ENCODE measurements at regions not wholly inside any gene's neighbourhood (a gene's known extent, or its start where the extent isn't known, plus 50 kb on each side); places are given as distances from the start of the nearest gene placed in this dataset.

DNA sequence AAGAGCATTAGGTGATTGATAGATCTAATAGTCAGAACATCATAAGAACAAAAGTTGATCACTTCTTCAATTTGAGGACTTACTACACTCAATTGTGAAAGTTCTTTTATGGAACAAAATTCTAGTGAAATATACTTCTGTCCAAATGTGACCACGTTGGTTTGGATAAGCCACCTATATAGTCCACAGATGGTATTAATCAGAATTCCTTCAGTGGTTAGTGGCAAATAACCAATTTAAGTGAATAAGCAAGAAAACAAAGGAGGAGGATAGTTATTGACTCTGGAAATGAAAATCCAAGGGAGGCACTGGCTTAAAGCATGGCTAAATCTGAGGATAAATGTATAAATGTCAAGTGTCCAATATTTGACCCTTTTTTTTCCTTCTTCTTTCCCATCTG, 268.5 kb upstream of the MARCKS start:
- TF ChIP-seq, protein P1, sequence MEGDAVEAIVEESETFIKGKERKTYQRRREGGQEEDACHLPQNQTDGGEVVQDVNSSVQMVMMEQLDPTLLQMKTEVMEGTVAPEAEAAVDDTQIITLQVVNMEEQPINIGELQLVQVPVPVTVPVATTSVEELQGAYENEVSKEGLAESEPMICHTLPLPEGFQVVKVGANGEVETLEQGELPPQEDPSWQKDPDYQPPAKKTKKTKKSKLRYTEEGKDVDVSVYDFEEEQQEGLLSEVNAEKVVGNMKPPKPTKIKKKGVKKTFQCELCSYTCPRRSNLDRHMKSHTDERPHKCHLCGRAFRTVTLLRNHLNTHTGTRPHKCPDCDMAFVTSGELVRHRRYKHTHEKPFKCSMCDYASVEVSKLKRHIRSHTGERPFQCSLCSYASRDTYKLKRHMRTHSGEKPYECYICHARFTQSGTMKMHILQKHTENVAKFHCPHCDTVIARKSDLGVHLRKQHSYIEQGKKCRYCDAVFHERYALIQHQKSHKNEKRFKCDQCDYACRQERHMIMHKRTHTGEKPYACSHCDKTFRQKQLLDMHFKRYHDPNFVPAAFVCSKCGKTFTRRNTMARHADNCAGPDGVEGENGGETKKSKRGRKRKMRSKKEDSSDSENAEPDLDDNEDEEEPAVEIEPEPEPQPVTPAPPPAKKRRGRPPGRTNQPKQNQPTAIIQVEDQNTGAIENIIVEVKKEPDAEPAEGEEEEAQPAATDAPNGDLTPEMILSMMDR (IDR thresholded peaks at IDR 0.05): no peak
- no peak for TF ChIP-seq POLR2AphosphoS5 (IDR thresholded peaks at IDR 0.05)
- no peak for TF ChIP-seq POLR2A (IDR thresholded peaks at IDR 0.05)
